ENCODE measurements at regions not wholly inside any gene's neighbourhood (a gene's known extent, or its start where the extent isn't known, plus 50 kb on each side); places are given as distances from the start of the nearest gene placed in this dataset.

DNA sequence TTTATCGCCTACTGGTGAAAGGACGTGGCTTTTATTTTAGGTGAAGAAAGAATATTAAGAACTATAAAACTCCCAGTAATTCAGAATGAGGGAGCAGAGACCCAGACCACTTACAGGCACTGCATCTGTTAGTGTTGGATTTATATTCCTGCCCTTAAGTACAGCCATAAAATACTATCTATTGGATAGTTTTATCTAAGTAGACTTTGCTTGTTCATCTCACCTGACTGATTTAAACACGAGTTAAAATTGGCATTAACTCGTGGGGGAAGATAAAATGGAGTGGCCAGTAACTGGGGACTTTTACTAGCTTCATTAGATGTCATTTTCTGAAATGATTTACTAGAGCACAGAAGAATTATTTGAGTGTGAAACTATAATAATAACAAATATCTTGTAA, 1377.5 kb upstream of the TMEM132C start:
- Histone ChIP-seq H3K4me1 (ENCODE audit: insufficient read depth, low read length) (no peaks in the 10 kb centered on the region), H3K79me2 (ENCODE audit: insufficient read depth, low read length) (no peaks in the 10 kb centered on the region), H4K20me1 (ENCODE audit: insufficient read depth, low read length) (no peaks in the 10 kb centered on the region), H3K9me3 (ENCODE audit: low read depth, low read length) (no peaks in the 10 kb centered on the region), H3K27ac (ENCODE audit: low read depth, low read length) (no peak overlapping the region), H3K4me2 (ENCODE audit: insufficient read depth, low read length) (no peak overlapping the region), H3K36me3 (ENCODE audit: insufficient read depth, low read length) (no peaks in the 10 kb centered on the region), H2AFZ (ENCODE audit: low read length) (no peak overlapping the region), H3K27me3 (ENCODE audit: insufficient read depth, low read length) (no peaks in the 10 kb centered on the region), H3K4me3 (ENCODE audit: insufficient read depth, low read length) (no peak overlapping the region)
- TF ChIP-seq, protein P1, sequence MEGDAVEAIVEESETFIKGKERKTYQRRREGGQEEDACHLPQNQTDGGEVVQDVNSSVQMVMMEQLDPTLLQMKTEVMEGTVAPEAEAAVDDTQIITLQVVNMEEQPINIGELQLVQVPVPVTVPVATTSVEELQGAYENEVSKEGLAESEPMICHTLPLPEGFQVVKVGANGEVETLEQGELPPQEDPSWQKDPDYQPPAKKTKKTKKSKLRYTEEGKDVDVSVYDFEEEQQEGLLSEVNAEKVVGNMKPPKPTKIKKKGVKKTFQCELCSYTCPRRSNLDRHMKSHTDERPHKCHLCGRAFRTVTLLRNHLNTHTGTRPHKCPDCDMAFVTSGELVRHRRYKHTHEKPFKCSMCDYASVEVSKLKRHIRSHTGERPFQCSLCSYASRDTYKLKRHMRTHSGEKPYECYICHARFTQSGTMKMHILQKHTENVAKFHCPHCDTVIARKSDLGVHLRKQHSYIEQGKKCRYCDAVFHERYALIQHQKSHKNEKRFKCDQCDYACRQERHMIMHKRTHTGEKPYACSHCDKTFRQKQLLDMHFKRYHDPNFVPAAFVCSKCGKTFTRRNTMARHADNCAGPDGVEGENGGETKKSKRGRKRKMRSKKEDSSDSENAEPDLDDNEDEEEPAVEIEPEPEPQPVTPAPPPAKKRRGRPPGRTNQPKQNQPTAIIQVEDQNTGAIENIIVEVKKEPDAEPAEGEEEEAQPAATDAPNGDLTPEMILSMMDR (IDR thresholded peaks at IDR 0.05; ENCODE audit: extremely low read depth, low read depth, low read length), result no peak
- DNase-seq (ENCODE audit: insufficient read length, low spot score, missing footprints), result no peak

DNA sequence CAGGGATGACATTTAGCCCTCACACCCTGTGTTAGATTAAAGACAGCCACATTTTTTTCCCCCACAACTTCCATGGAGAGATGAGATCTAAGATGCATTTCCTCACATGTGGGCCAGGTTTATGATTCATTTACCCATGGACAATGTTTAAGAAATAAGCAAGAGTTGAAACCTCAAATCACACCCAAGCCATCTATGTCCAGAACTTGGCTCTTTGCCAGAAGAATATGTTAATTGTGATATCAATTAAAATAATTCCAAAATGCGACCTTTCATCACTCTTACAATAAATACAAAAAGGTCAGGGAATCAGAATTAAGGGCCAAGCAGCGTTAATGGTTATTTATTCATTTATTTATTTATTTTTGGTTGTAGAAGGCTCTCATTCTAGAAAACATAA, 1376.9 kb upstream of the TMEM132C start:
- no peaks in the 10 kb centered on the region for H3K27me3 ChIP-seq (ENCODE audit: insufficient read depth, low read length)
- TF ChIP-seq, protein P1 (IDR thresholded peaks at IDR 0.05; ENCODE audit: extremely low read depth, low read depth, low read length), result no peak
- H4K20me1 ChIP-seq (ENCODE audit: insufficient read depth, low read length), result no peaks in the 10 kb centered on the region
- H3K9me3 ChIP-seq (ENCODE audit: low read depth, low read length), result no peaks in the 10 kb centered on the region
- no peaks in the 10 kb centered on the region for H3K79me2 ChIP-seq (ENCODE audit: insufficient read depth, low read length)
- H3K4me1 ChIP-seq (ENCODE audit: insufficient read depth, low read length), result no peaks in the 10 kb centered on the region
- no peak overlapping the region for H3K4me3 ChIP-seq (ENCODE audit: insufficient read depth, low read length)
- no peak overlapping the region for H3K27ac ChIP-seq (ENCODE audit: low read depth, low read length)
- H2AFZ ChIP-seq (ENCODE audit: low read length), result no peak overlapping the region
- H3K36me3 ChIP-seq (ENCODE audit: insufficient read depth, low read length), result no peaks in the 10 kb centered on the region
- DNase-seq (ENCODE audit: insufficient read length, low spot score, missing footprints), result no peak
- no peak overlapping the region for H3K4me2 ChIP-seq (ENCODE audit: insufficient read depth, low read length)

DNA sequence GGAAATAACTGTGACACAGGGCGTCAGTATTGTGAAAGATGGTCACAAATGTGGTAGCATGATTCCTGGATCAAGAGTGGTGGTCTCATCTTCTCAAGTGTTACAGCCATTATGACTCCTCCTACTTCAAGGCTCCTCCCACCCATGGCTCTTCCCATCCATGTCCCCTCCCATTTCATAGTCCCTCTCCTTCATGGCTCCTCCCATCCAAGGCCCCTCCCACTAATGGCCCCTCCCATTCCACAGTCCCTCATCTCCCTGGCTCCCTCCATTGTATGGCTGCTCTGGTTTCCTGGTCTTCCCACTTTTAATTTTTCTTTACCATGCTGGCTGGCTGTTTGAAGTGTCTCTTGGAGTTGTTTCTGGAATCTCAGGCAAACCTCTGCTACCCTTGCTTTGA, 1375.2 kb upstream of the TMEM132C start:
- no peak overlapping the region for H2AFZ ChIP-seq (ENCODE audit: low read length)

DNA sequence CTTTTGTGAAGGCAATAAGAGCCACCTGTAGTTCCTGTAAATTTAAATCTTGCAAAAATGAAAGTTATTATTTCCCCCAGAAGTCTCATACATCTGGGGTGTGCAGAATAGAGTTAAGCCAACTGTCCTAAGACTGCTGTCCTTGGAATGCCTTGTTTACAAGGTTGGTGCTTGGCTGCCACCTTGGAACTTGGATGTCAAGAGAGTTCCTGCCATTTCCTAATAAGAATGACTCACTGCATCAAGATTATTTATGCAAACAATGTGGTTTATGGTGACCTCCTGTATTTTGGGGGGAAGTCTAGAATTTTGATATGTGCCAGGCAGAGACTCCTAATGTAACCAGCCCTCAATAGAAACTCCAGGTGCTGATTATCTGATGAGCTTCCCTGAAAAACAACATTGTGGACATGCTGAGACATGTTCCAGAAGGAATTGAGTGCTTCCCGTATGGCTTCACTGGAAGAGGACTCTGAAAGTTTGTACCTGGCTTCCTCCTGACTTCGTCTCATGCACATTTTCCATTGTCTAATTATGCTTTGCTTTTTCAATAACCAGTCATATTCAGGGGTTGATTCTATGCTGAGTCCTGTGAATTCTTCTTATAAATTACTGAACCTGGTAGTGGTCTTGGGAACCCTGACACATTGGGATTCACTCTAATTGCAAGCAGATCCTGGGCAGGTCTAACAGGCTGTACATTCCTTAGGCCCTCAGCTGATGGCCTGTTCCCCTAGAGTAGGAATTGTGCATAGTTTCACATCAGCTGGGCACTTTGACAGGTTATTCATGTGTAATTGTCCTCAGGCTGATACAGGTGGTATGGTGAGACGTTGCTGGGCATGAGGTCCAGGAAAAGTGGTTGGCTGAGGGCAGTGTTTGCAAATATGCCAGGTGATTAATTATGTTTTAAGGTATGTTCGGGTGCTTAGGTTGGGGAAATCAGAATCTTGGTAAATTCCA, 1370.7 kb upstream of the TMEM132C start:
- no peak overlapping the region for H3K4me3 ChIP-seq (ENCODE audit: insufficient read depth, low read length)
- H4K20me1 ChIP-seq (ENCODE audit: insufficient read depth, low read length), result no peaks in the 10 kb centered on the region
- no peaks in the 10 kb centered on the region for H3K9me3 ChIP-seq (ENCODE audit: low read depth, low read length)
- H3K79me2 ChIP-seq (ENCODE audit: insufficient read depth, low read length), result no peaks in the 10 kb centered on the region
- TF ChIP-seq, protein P1 (IDR thresholded peaks at IDR 0.05; ENCODE audit: extremely low read depth, low read depth, low read length), result no peak
- H3K4me1 ChIP-seq (ENCODE audit: insufficient read depth, low read length), result no peaks in the 10 kb centered on the region
- no peak for DNase-seq (ENCODE audit: insufficient read length, low spot score, missing footprints)
- H3K4me2 ChIP-seq (ENCODE audit: insufficient read depth, low read length), result no peak overlapping the region
- no peak overlapping the region for H3K27ac ChIP-seq (ENCODE audit: low read depth, low read length)
- H2AFZ ChIP-seq (ENCODE audit: low read length), result no peak overlapping the region
- no peaks in the 10 kb centered on the region for H3K36me3 ChIP-seq (ENCODE audit: insufficient read depth, low read length)
- no peaks in the 10 kb centered on the region for H3K27me3 ChIP-seq (ENCODE audit: insufficient read depth, low read length)

More for the DNA sequence above, 1375.2 kb upstream of the TMEM132C start:
- Histone ChIP-seq H3K27ac (ENCODE audit: low read depth, low read length) (no peak overlapping the region), H3K9me3 (ENCODE audit: low read depth, low read length) (no peaks in the 10 kb centered on the region), H3K4me2 (ENCODE audit: insufficient read depth, low read length) (no peak overlapping the region), H3K4me1 (ENCODE audit: insufficient read depth, low read length) (no peaks in the 10 kb centered on the region), H4K20me1 (ENCODE audit: insufficient read depth, low read length) (no peaks in the 10 kb centered on the region), H3K27me3 (ENCODE audit: insufficient read depth, low read length) (no peaks in the 10 kb centered on the region), H3K36me3 (ENCODE audit: insufficient read depth, low read length) (no peaks in the 10 kb centered on the region), H3K4me3 (ENCODE audit: insufficient read depth, low read length) (no peak overlapping the region), H3K79me2 (ENCODE audit: insufficient read depth, low read length) (no peaks in the 10 kb centered on the region)
- TF ChIP-seq, protein P1 (IDR thresholded peaks at IDR 0.05; ENCODE audit: extremely low read depth, low read depth, low read length), result no peak
- DNase-seq (ENCODE audit: insufficient read length, low spot score, missing footprints), result no peak
